ENCODE measurements at regions not wholly inside any gene's neighbourhood (a gene's known extent, or its start where the extent isn't known, plus 50 kb on each side); places are given as distances from the start of the nearest gene placed in this dataset.

GRCh38 chr9:113742878-113743277 is 133.2 kb upstream of the ZNF618 start:
- TF ChIP-seq CTCF (IDR thresholded peaks at IDR 0.05; ENCODE audit: insufficient read depth, low read depth, low read length) (no peak), EZH2 (IDR thresholded peaks at IDR 0.05; ENCODE audit: insufficient read depth, low read length) (no peak)

Measured in astrocyte (in vitro differentiated cells and primary cell).